ENCODE measurements at regions not wholly inside any gene's neighbourhood (a gene's known extent, or its start where the extent isn't known, plus 50 kb on each side); places are given as distances from the start of the nearest gene placed in this dataset.

- no peak for DNase-seq
These were observed 179.4 kb downstream of the ETS1 start for GRCh38 chr11:128407962-128408361.

DNA sequence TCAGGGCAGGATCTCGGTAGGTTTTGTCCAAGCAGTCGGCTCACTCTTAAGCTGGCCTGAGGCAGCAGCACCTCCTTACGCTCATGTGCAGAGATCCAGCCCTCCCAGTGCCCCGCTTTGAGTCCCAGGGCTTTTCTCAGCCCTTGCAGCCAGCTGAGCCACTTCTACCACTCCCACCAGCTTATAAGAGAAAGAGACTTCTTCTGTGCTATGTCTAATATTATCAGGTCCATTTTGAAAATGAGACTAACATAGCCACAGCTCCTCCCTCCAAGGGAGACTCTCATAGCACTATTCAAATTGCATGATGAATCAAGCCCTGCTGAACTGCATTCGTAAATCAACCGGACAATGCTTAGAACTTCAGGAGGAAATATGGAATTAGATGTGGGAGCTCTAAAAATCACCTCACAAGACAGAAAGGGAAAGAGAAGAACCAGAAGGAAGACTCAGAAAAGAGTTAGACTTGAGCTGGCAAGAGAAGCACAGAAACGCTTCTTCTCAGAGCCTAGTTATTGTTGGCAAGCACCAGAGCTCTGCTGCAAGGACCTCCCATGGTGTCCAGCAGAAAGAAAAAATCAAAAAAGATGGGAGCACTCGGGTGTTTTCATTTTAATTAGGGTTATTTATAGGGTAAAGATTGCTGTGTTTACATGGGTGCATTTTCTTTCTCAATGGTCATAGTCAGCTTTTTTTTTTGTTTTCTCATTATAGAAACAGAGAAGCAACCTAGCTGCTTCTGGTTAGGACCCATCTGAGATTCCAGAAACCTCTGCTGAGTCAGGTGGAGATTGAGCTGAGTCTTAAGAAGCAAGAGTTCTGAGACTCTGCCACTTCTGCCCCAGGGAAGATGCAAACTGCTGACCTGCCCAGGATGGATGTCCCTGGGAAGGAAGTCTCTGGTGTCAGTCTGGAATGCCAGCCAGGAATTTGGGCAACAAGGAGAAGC lies 181.4 kb downstream of the ETS1 start:
- no peak for DNase-seq

GRCh38 chr11:128405112-128405511 lies 182.2 kb downstream of the ETS1 start:
- DNase-seq: no peak

GRCh38 chr11:128404437-128404836 lies 182.9 kb downstream of the ETS1 start:
- DNase-seq: no peak

DNA sequence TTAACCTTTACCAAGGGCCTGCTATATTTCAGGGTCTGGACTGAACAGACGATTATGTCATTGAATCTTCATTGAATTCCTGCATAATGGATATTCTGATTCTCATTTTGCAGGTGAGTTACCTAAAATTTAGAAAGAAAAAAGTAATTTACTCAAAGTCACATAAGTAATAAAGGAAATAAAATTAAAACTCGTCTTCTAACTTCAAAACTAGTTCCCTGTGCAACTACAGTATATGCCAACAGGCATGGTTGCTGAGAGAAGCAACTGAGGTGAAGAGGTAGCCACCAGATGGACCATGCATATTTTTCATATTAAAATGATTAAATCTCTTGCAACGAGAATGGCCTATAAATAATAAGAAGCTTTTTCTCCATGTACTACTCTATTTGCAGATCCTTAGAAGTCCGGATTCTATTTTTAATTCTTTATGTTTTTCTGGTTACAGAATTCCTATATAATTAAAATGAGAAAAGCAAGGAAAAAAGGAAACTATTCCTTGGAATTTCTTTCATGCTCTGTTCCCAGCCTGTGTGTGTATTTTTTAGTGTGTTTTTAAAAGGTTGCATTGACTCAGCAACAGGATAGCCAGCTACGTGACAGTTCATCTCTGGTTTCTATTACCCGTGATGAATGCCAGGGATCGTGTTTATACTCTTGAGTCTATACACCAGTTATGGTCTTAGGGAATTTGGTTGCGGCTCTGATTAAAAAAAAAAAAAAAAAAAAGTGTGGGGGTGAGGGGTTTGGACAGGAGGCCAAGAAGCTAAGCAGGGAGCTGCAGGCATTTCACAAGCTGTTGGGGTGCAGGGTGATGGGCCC lies 186.8 kb downstream of the ETS1 start:
- DNase-seq: no peak

DNA sequence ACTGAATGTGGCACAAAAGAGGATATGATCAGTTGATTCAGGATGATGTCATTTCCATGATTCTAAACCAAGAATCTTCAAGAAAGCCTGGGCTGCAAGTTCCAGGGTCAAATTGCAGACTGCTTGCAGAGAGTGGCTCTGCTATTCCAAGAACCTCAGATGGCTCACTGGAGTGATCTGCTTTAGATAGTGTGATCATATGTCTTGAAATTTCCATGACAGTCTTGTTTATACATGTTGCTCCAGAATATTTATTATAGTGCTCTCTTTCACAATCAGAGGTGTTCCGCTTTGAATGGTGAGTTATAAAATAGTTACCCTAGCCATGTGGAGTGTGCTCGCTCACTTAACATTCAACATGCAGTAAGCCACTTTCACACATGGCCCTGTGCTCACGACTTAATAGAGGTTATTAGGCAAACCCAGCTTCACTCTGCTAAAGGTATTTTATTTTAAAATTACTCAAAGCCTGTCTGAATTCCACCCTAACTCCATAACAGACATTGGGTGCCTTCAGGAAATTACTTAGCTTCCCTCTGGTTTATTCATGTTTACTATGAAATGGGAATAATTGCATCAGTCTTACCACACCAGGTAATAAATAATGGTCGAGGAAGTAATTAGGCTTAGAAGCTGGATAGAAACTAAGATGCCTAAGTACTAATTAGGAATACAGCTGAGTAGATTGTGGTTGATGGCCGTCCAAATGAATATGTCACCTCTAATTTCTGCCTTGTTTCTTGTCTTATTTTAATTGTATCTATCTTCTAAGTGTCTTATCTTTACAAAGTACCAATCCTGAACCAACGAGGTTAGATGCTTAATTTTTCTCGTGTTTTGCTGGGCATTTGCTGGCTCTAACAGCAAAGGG lies 187.9 kb downstream of the ETS1 start:
- peak; percentile 47 for DNase-seq

- DNase-seq: no peak
These were observed 188.7 kb downstream of the ETS1 start for GRCh38 chr11:128398517-128399250.

- DNase-seq: no peak
These were observed 190.0 kb downstream of the ETS1 start for GRCh38 chr11:128397362-128397761.

- DNase-seq: no peak
These were observed 192.8 kb downstream of the ETS1 start for GRCh38 chr11:128394431-128395089.

DNA sequence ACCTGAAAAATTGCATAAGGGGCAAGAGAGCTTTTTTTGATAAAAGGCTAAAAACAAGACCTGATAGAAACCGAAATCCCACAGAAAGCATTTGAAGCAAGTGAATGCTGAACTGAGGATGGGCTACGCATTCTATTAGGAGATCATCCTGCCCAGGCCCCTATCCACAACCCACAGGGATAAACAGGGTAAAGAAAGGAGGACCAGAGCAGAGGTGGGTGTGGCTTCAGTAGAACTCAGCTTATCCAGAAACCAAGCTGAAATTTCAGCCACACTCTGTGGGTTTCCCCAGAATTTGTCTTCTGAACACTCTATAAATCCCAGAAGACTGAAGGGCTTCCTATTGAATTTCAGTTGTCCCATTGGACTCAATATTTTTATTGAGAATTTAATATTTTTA lies 195.1 kb downstream of the ETS1 start:
- DNase-seq: no peak

GRCh38 chr11:128391811-128392210 lies 195.5 kb downstream of the ETS1 start:
- DNase-seq: no peak

GRCh38 chr11:128390246-128390645 lies 197.1 kb downstream of the ETS1 start:
- no peak for DNase-seq

- DNase-seq: no peak
These were observed 197.8 kb downstream of the ETS1 start for GRCh38 chr11:128389461-128389976.

GRCh38 chr11:128388206-128388815 lies 199.0 kb downstream of the ETS1 start:
- no peak for DNase-seq

- DNase-seq: no peak
These were observed 207.5 kb downstream of the ETS1 start for GRCh38 chr11:128379587-128380580.

DNA sequence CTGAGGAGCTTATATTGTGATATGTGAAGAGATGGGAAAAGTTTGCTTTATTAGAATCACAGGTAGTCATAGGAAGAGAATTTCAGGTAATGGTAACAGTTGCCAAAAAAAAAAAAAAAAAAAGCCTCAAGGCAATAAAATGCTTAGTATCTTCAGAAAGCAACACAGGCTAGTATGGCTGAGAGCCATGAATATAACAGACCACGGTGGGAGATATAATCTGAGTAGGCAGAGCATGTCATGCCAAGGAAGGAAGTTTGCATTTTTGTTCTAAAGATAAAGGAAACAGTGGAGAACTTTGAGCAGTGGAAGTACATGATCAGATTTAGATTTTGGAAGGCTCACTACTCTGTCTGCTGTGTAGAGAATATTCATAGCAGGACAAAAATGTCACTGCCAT lies 211.4 kb downstream of the ETS1 start:
- no peak for DNase-seq

- DNase-seq: no peak
These were observed 213.3 kb downstream of the ETS1 start for GRCh38 chr11:128374026-128374425.

GRCh38 chr11:128372977-128373376 lies 214.4 kb downstream of the ETS1 start:
- no peak for DNase-seq

DNA sequence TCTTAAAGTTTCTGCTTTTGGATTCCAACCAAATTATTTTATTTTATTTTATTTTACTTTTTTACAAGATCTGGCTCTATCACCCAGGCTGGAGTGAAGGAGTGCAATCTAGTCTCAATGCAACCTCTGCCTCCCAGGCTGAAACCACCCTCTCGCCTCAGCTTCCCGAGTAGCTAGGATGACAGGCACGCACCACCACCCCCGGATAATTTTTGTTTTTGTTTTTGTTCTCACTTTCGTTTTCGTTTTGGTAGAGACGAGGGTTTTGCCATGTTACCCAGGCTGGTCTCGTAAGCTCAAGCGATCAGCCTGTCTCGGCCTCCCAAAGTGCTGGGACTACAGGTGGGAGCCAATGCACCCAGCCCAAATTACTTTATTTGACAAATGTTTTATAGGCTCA lies 219.8 kb downstream of the ETS1 start:
- DNase-seq: no peak

GRCh38 chr11:128365044-128365443 lies 222.3 kb downstream of the ETS1 start:
- no peak for DNase-seq

All from DMS79 treated with DMSO at 0.1 percent for 48 hours (cell line).